SK-N-SH treated with all-trans-retinoic acid at 6 μM for 48 hours (cell line): ENCODE measurements at regions not wholly inside any gene's neighbourhood (a gene's known extent, or its start where the extent isn't known, plus 50 kb on each side); places are given as distances from the start of the nearest gene placed in this dataset.

Source experiments
- ARNTL ChIP-seq: fragments of 450-650 bp; formaldehyde crosslinking; IDR thresholded peaks from 2 replicates; pipeline ENCODE4 v1.5.0; 2020; ENCODE audit warnings: low read depth, mild to moderate bottlenecking, moderate library complexity, borderline replicate concordance
- CREB5 ChIP-seq: fragments of 250-450 bp; sonication (Bioruptor Pico); IDR thresholded peaks from 2 replicates; pipeline ENCODE4 v1.5.1; 2020; ENCODE audit warnings: low read depth, mild to moderate bottlenecking, moderate library complexity
- ESRRG ChIP-seq: fragments of 250-450 bp; sonication (Bioruptor Pico); IDR thresholded peaks from 2 replicates; pipeline ENCODE4 v1.6.1; 2021; ENCODE audit warnings: mild to moderate bottlenecking
- GLIS3 ChIP-seq: fragments of 250-450 bp; sonication (Bioruptor Pico); IDR thresholded peaks from 2 replicates; pipeline ENCODE4 v1.5.0; 2020; ENCODE audit warnings: mild to moderate bottlenecking, moderate library complexity
- ISL1 ChIP-seq: fragments of 250-450 bp; sonication (Bioruptor Pico); IDR thresholded peaks from 2 replicates; pipeline ENCODE4 v2.1.2; 2022; ENCODE audit warnings: mild to moderate bottlenecking, moderate library complexity
- RARB ChIP-seq: fragments of 250-450 bp; sonication (Bioruptor Pico); IDR thresholded peaks from 2 replicates; pipeline ENCODE4 v1.8.0; 2021; ENCODE audit warnings: mild to moderate bottlenecking, moderate library complexity
- SNAI2 ChIP-seq: fragments of 250-450 bp; sonication (Bioruptor Pico); IDR thresholded peaks from 2 replicates; pipeline ENCODE4 v1.5.0; 2020; ENCODE audit warnings: mild to moderate bottlenecking, moderate library complexity
- TSHZ2 ChIP-seq: fragments of 250-450 bp; sonication (Bioruptor Pico); IDR thresholded peaks from 2 replicates; pipeline ENCODE4 v1.5.0; 2020; ENCODE audit warnings: mild to moderate bottlenecking, moderate library complexity
- ZFP3 ChIP-seq: fragments of 250-450 bp; sonication (Bioruptor Pico); IDR thresholded peaks from 2 replicates; pipeline ENCODE4 v1.5.0; 2020; ENCODE audit warnings: mild to moderate bottlenecking, moderate library complexity
- ZFP30 ChIP-seq: fragments of 450-650 bp; formaldehyde crosslinking; IDR thresholded peaks from 2 replicates; pipeline ENCODE4 v1.5.0; 2022; ENCODE audit warnings: mild to moderate bottlenecking, moderate library complexity
- ZNF565 ChIP-seq: fragments of 450-650 bp; formaldehyde crosslinking; conservative IDR thresholded peaks from 2 replicates; pipeline ENCODE4 v1.5.0; 2020; ENCODE audit warnings: low read depth, mild to moderate bottlenecking, moderate library complexity
- ZNF8 ChIP-seq: fragments of 450-650 bp; formaldehyde crosslinking; IDR thresholded peaks from 2 replicates; pipeline ENCODE4 v1.5.0; 2020; ENCODE audit warnings: mild to moderate bottlenecking, moderate library complexity
- TF ChIP-seq, protein P1 (sequence below): fragments of 250-450 bp; sonication (Bioruptor Pico); IDR thresholded peaks from 2 replicates; pipeline ENCODE4 v1.5.1; 2021; ENCODE audit warnings: mild to moderate bottlenecking, moderate library complexity

GRCh38 chr7:127516320-127516719 is 69.1 kb downstream of the GCC1 start:
- TF ChIP-seq RARB (CRISPR knock-in tag), result no peak
- no peak for TF ChIP-seq ZFP3
- TF ChIP-seq ARNTL, result no peak
- no peak for TF ChIP-seq ZNF565 (CRISPR knock-in tag)
- TF ChIP-seq ESRRG (CRISPR knock-in tag), result no peak
- TF ChIP-seq SNAI2 (CRISPR knock-in tag), result no peak
- TF ChIP-seq TSHZ2 (CRISPR knock-in tag), result no peak
- TF ChIP-seq CREB5 (CRISPR knock-in tag), result no peak
- TF ChIP-seq ISL1, result no peak
- no peak for TF ChIP-seq ZNF8 (CRISPR knock-in tag)
- no peak for TF ChIP-seq ZFP30 (CRISPR knock-in tag)
- no peak for TF ChIP-seq GLIS3 (CRISPR knock-in tag)
- TF ChIP-seq, protein P1, sequence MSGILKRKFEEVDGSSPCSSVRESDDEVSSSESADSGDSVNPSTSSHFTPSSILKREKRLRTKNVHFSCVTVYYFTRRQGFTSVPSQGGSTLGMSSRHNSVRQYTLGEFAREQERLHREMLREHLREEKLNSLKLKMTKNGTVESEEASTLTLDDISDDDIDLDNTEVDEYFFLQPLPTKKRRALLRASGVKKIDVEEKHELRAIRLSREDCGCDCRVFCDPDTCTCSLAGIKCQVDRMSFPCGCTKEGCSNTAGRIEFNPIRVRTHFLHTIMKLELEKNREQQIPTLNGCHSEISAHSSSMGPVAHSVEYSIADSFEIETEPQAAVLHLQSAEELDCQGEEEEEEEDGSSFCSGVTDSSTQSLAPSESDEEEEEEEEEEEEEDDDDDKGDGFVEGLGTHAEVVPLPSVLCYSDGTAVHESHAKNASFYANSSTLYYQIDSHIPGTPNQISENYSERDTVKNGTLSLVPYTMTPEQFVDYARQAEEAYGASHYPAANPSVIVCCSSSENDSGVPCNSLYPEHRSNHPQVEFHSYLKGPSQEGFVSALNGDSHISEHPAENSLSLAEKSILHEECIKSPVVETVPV, result no peak
